ENCODE measurements at regions not wholly inside any gene's neighbourhood (a gene's known extent, or its start where the extent isn't known, plus 50 kb on each side); places are given as distances from the start of the nearest gene placed in this dataset.

GRCh38 chr13:89011615-89012014, 1340.4 kb downstream of the SLITRK5 start:
- ChIA-PET CTCF (no interaction called here), POLR2A (ENCODE audit: unreplicated experiment) (no interaction called here)
- no peak overlapping the region for H4K8ac ChIP-seq (ENCODE audit: low read depth in 2 of 2, low read length in 2 of 2)
- no peak overlapping the region for H2BK15ac ChIP-seq (ENCODE audit: low read depth, low read length)
- no peak for TF ChIP-seq MAFK (IDR thresholded peaks at IDR 0.05; ENCODE audit: low read depth, low read length)
- TF ChIP-seq SMC3 (IDR thresholded peaks at IDR 0.05; ENCODE audit: low read depth, low read length) = no peak
- no peak for TF ChIP-seq FOS (IDR thresholded peaks at IDR 0.05; ENCODE audit: low read depth, low read length)
- TF ChIP-seq, protein P1, sequence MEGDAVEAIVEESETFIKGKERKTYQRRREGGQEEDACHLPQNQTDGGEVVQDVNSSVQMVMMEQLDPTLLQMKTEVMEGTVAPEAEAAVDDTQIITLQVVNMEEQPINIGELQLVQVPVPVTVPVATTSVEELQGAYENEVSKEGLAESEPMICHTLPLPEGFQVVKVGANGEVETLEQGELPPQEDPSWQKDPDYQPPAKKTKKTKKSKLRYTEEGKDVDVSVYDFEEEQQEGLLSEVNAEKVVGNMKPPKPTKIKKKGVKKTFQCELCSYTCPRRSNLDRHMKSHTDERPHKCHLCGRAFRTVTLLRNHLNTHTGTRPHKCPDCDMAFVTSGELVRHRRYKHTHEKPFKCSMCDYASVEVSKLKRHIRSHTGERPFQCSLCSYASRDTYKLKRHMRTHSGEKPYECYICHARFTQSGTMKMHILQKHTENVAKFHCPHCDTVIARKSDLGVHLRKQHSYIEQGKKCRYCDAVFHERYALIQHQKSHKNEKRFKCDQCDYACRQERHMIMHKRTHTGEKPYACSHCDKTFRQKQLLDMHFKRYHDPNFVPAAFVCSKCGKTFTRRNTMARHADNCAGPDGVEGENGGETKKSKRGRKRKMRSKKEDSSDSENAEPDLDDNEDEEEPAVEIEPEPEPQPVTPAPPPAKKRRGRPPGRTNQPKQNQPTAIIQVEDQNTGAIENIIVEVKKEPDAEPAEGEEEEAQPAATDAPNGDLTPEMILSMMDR (conservative IDR thresholded peaks at IDR 0.05; ENCODE audit: low read depth, low read length) = no peak
- no peak for TF ChIP-seq CEBPB (IDR thresholded peaks at IDR 0.05; ENCODE audit: low read depth, low read length)
- no peak for TF ChIP-seq MAZ (IDR thresholded peaks at IDR 0.05; ENCODE audit: borderline replicate concordance, low read depth, low read length)
- TF ChIP-seq MXI1 (IDR thresholded peaks at IDR 0.05; ENCODE audit: borderline replicate concordance, low read depth, low read length) = no peak
- TF ChIP-seq NFE2L2 (IDR thresholded peaks at IDR 0.05; ENCODE audit: low read depth, low read length) = no peak
- no peak for TF ChIP-seq RCOR1 (IDR thresholded peaks at IDR 0.05; ENCODE audit: insufficient replicate concordance, low read length)
- TF ChIP-seq, protein P2, sequence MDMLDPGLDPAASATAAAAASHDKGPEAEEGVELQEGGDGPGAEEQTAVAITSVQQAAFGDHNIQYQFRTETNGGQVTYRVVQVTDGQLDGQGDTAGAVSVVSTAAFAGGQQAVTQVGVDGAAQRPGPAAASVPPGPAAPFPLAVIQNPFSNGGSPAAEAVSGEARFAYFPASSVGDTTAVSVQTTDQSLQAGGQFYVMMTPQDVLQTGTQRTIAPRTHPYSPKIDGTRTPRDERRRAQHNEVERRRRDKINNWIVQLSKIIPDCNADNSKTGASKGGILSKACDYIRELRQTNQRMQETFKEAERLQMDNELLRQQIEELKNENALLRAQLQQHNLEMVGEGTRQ (IDR thresholded peaks at IDR 0.05; ENCODE audit: low read depth, low read length) = no peak
- TF ChIP-seq POLR2A (IDR thresholded peaks at IDR 0.05; ENCODE audit: low read depth, low read length) = no peak
- TF ChIP-seq, protein P3, sequence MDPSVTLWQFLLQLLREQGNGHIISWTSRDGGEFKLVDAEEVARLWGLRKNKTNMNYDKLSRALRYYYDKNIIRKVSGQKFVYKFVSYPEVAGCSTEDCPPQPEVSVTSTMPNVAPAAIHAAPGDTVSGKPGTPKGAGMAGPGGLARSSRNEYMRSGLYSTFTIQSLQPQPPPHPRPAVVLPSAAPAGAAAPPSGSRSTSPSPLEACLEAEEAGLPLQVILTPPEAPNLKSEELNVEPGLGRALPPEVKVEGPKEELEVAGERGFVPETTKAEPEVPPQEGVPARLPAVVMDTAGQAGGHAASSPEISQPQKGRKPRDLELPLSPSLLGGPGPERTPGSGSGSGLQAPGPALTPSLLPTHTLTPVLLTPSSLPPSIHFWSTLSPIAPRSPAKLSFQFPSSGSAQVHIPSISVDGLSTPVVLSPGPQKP (IDR thresholded peaks at IDR 0.05; ENCODE audit: borderline replicate concordance, low read depth, low read length) = no peak
- no peak for TF ChIP-seq CHD1 (IDR thresholded peaks at IDR 0.05; ENCODE audit: low read depth, low read length)
- no peak for TF ChIP-seq RAD21 (IDR thresholded peaks at IDR 0.05; ENCODE audit: low read length)
- DNase-seq = no peak
- H3K4me3 ChIP-seq (ENCODE audit: insufficient read depth, low read depth, low read length) = no peak overlapping the region
- in situ Hi-C loops (cut with MboI; ENCODE audit: low sequenced_read_pairs) = no loop called here
- no peaks in the 10 kb centered on the region for H3K79me1 ChIP-seq (ENCODE audit: low read depth in 1 of 2, low read length in 2 of 2)
- no peak overlapping the region for H3K56ac ChIP-seq (ENCODE audit: extremely low read depth, insufficient read depth, low read length)
- H4K20me1 ChIP-seq (ENCODE audit: insufficient read depth, low read length) = no peaks in the 10 kb centered on the region
- H3K27ac ChIP-seq (ENCODE audit: insufficient read depth, low read length) = no peak overlapping the region
- ATAC-seq (ENCODE audit: low read depth) = no peak
- H2BK5ac ChIP-seq (ENCODE audit: low read depth, low read length, poor library complexity, severe bottlenecking) = no peak overlapping the region
- no peak overlapping the region for H4K91ac ChIP-seq (ENCODE audit: insufficient read depth, low read depth, low read length)
- no peak overlapping the region for H2AFZ ChIP-seq (replicated peaks; ENCODE audit: low read length, poor library complexity)
- no peak overlapping the region for H3K4me2 ChIP-seq (ENCODE audit: low read depth, low read length)
- H3K36me3 ChIP-seq (ENCODE audit: control insufficient read depth, insufficient read depth, low read length) = no peaks in the 10 kb centered on the region
- H3K14ac ChIP-seq (replicated peaks; ENCODE audit: low read depth, low read length) = no peak overlapping the region
- no peak overlapping the region for H3K18ac ChIP-seq (ENCODE audit: low read depth, low read length)
- H2AK9ac ChIP-seq (replicated peaks; ENCODE audit: low read depth, low read length, poor library complexity) = no peak overlapping the region
- dilution Hi-C loops (cut with HindIII; ENCODE audit: low sequenced_read_pairs, unreplicated experiment) = no loop called here
- H2BK120ac ChIP-seq (ENCODE audit: low read depth, low read length) = no peak overlapping the region
- H3K9me1 ChIP-seq (ENCODE audit: insufficient read depth, low read length) = no peaks in the 10 kb centered on the region
- WGBS, 2 experiments (ENCODE audit: extremely low coverage in 2 of 2, insufficient read length in 1 of 2) = no CpG with 5 or more reads among the region's 2 CpGs
- BruUV-seq (replicated peaks) = no TSS peak
- H3K9ac ChIP-seq (ENCODE audit: low read depth, low read length) = no peak overlapping the region
- H3K27me3 ChIP-seq (ENCODE audit: control insufficient read depth, insufficient read depth, low read length) = no peaks in the 10 kb centered on the region
- intact Hi-C loops (cut with micrococcal nuclease) = no loop called here
- no peak overlapping the region for H4K5ac ChIP-seq (ENCODE audit: low read depth, low read length)
- H3K4me1 ChIP-seq (ENCODE audit: control insufficient read depth, insufficient read depth, low read length) = no peaks in the 10 kb centered on the region
- peaks cover 2% of the 10 kb centered on the region; the same call in 1 of the 2 replicates for H3K9me3 ChIP-seq (ENCODE audit: control insufficient read depth, insufficient read depth, low read length)
- no peak overlapping the region for H3K23ac ChIP-seq (ENCODE audit: low read depth, low read length)
- H3K4ac ChIP-seq (ENCODE audit: low read depth, low read length) = no peak overlapping the region
- no peak overlapping the region for H2AK5ac ChIP-seq (ENCODE audit: low read depth, low read length)
- no peak overlapping the region for H2BK20ac ChIP-seq (ENCODE audit: low read depth, low read length)

All from IMR-90 (cell line).